Fibroblast of lung (primary cell): ENCODE measurements at regions not wholly inside any gene's neighbourhood (a gene's known extent, or its start where the extent isn't known, plus 50 kb on each side); places are given as distances from the start of the nearest gene placed in this dataset.

Experiments used
- CTCF ChIP-seq, 2 donors: IDR thresholded peaks in 1 of 2; conservative IDR thresholded peaks in 1 of 2; 1 replicate in 1 of 2; 2 replicates in 1 of 2; pipeline ENCODE4 v1.5.1; 2011 to 2012; ENCODE audit warnings: low read length in 2 of 2, control low read depth in 1 of 2, inconsistent platforms in 1 of 2, low read depth in 1 of 2, mild to moderate bottlenecking in 1 of 2
- EZH2 ChIP-seq: IDR thresholded peaks from 2 replicates; pipeline ENCODE4 v1.5.1; 2012; ENCODE audit warnings: low read length, control low read depth, mild to moderate bottlenecking; ENCODE audit errors: missing control alignments

DNA sequence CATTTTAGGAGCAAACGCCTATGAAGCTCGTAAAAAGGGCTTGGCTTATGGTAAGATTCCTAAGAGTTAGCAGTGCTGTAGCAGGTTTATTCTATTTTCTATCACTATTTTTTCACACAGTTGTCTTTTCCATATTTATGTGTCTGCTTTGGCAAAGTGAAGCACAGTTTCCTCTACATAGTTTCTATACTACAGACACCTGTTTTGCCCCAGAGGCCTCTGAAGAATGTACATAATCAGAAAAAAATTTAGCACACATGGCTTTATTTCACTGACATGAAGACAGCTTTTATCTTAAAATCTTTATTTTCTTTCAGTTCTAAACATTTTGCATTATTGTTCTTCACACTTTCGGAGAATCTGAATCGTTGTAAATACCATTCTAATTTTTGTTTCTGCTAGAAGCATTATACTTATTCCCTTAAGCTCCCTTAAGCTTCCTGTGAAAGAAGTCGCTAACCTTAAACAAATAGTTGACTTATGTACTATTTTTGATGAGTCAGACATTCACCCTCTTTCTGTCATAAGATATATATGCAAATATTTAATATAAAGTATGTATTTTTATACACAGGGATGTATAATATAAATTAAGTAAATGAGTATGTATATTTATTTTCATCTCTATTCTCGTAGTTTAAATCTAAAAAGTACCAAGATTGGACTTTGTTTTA is 816.0 kb downstream of the OLFM4 start:
- TF ChIP-seq CTCF (conservative IDR thresholded peaks at IDR 0.05 in 1 of 2, IDR thresholded peaks at IDR 0.05 in 1 of 2; ENCODE audit: low read depth in 1 of 2, low read length in 2 of 2) (no peak), EZH2 (no peak)
